ENCODE measurements at regions not wholly inside any gene's neighbourhood (a gene's known extent, or its start where the extent isn't known, plus 50 kb on each side); places are given as distances from the start of the nearest gene placed in this dataset.

DNA sequence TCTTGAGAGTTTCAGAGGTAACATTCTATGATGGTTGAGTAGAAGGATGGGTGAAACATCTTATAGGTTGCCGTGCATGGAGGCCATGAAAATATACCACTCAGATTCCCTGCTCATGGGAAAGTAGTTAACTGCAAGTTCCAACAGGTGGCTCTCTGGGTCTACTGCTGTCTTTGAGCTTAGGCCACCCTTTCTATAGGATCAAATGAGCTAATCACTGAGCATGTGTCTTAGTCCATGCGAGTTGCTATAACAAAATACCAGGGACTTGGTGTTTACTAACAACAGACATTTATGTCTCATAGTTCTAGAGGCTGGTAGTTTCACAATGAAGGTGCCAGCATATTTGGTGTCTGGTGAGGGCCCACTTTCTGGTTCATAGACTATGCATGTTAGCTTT is 144.8 kb upstream of the UNC5C start:
- Histone ChIP-seq H3K4me2 (no peak overlapping the region), H3K27ac (no peak overlapping the region), H3K4me3 (no peak overlapping the region), H3K4me1 (no peaks in the 10 kb centered on the region), H3K9me3 (no peaks in the 10 kb centered on the region)
- DNase-seq (ENCODE audit: low read depth in 1 of 2, low spot score in 1 of 2) (peak in 1 of 2 experiments; percentile 24), ATAC-seq (peak in 1 of 2 experiments; percentile 46; a peak in 2 of 6 replicates), FAIRE-seq (no peak)
- CTCF ChIA-PET: no interaction called here
- 14% methylated on average over 2 of the region's 2 CpGs for WGBS (ENCODE audit: missing lambda C conversion rate)
- no peak for TF ChIP-seq FOXS1 (CRISPR knock-in tag; IDR thresholded peaks at IDR 0.05)
- peak in 1 of 2 experiments; percentile 44; a peak in 2 of 5 replicates for TF ChIP-seq RAD21 (conservative IDR thresholded peaks at IDR 0.05 in 1 of 2, IDR thresholded peaks at IDR 0.05 in 1 of 2)
- POLR2A ChIA-PET: no interaction called here

GRCh38 chr4:95676190-95676589 is 127.4 kb upstream of the UNC5C start:
- 0% methylated on average over 1 of the region's 1 CpG for WGBS (ENCODE audit: missing lambda C conversion rate)
- no peak overlapping the region for H3K4me2 ChIP-seq
- no peak for FAIRE-seq

DNA sequence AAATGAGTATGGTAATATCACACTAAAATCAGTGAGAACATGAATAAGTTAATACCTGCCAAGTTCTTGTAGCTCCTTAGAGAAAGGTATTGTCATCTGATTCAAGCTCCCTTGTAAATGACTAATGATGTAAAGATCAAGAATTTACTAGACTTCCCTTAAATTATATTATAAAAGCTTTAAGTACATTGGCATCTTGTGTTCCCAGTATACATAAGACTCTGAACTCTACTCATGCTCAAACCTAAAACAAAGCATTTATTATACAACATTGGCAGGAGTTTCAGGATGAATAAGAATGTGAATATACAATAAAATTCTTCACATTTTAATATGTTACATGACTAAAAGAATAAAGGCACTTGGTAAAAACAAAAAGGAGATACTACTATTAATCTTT is 126.8 kb upstream of the UNC5C start:
- TF ChIP-seq RARB (CRISPR knock-in tag; IDR thresholded peaks at IDR 0.05) (no peak), ESRRA (IDR thresholded peaks at IDR 0.05; ENCODE audit: borderline replicate concordance, low read length) (no peak), MYC (IDR thresholded peaks at IDR 0.05; ENCODE audit: borderline replicate concordance, low read length) (no peak), GATA3 (IDR thresholded peaks at IDR 0.05; ENCODE audit: borderline replicate concordance) (no peak)
- TF ChIP-seq, protein P1, sequence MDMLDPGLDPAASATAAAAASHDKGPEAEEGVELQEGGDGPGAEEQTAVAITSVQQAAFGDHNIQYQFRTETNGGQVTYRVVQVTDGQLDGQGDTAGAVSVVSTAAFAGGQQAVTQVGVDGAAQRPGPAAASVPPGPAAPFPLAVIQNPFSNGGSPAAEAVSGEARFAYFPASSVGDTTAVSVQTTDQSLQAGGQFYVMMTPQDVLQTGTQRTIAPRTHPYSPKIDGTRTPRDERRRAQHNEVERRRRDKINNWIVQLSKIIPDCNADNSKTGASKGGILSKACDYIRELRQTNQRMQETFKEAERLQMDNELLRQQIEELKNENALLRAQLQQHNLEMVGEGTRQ (IDR thresholded peaks at IDR 0.05): no peak
- TF ChIP-seq, protein P2, sequence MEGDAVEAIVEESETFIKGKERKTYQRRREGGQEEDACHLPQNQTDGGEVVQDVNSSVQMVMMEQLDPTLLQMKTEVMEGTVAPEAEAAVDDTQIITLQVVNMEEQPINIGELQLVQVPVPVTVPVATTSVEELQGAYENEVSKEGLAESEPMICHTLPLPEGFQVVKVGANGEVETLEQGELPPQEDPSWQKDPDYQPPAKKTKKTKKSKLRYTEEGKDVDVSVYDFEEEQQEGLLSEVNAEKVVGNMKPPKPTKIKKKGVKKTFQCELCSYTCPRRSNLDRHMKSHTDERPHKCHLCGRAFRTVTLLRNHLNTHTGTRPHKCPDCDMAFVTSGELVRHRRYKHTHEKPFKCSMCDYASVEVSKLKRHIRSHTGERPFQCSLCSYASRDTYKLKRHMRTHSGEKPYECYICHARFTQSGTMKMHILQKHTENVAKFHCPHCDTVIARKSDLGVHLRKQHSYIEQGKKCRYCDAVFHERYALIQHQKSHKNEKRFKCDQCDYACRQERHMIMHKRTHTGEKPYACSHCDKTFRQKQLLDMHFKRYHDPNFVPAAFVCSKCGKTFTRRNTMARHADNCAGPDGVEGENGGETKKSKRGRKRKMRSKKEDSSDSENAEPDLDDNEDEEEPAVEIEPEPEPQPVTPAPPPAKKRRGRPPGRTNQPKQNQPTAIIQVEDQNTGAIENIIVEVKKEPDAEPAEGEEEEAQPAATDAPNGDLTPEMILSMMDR (IDR thresholded peaks at IDR 0.05): no peak
- ChIA-PET POLR2A (no interaction called here), CTCF (interaction anchor here (0.6 kb wide), 1 partner anchor 29 kb away, joined by 4 read pairs; no protein-coding TSS in a partner anchor)
- Histone ChIP-seq H3K4me2 (no peak overlapping the region), H3K27ac (no peak overlapping the region), H3K4me1 (no peaks in the 10 kb centered on the region), H3K4me3 (no peak overlapping the region), H3K9me3 (no peaks in the 10 kb centered on the region)
- ATAC-seq: no peak
- no peak for FAIRE-seq
- no peak for DNase-seq (ENCODE audit: low read depth in 1 of 2, low spot score in 1 of 2)

More at GRCh38 chr4:95676190-95676589, 127.4 kb upstream of the UNC5C start:
- no peak overlapping the region for H3K4me3 ChIP-seq
- TF ChIP-seq TP53 (CRISPR knock-in tag; IDR thresholded peaks at IDR 0.05) (no peak), HOXB5 (CRISPR knock-in tag; IDR thresholded peaks at IDR 0.05) (no peak), EHF (CRISPR knock-in tag; IDR thresholded peaks at IDR 0.05) (no peak), RCOR1 (IDR thresholded peaks at IDR 0.05; ENCODE audit: low read depth, low read length) (no peak), SMC3 (IDR thresholded peaks at IDR 0.05) (no peak), NR3C1 (IDR thresholded peaks at IDR 0.05) (no peak), HOXA7 (CRISPR knock-in tag; IDR thresholded peaks at IDR 0.05) (no peak), PHF8 (IDR thresholded peaks at IDR 0.05; ENCODE audit: borderline replicate concordance, low read depth) (no peak), BHLHE40 (IDR thresholded peaks at IDR 0.05; ENCODE audit: low read depth, low read length) (no peak), FOSB (CRISPR knock-in tag; IDR thresholded peaks at IDR 0.05) (no peak), TFCP2L1 (CRISPR knock-in tag; IDR thresholded peaks at IDR 0.05) (no peak), CHD4 (IDR thresholded peaks at IDR 0.05; ENCODE audit: borderline replicate concordance) (no peak), MAX (IDR thresholded peaks at IDR 0.05) (no peak), HEYL (CRISPR knock-in tag; IDR thresholded peaks at IDR 0.05) (no peak)
- TF ChIP-seq, protein P3, sequence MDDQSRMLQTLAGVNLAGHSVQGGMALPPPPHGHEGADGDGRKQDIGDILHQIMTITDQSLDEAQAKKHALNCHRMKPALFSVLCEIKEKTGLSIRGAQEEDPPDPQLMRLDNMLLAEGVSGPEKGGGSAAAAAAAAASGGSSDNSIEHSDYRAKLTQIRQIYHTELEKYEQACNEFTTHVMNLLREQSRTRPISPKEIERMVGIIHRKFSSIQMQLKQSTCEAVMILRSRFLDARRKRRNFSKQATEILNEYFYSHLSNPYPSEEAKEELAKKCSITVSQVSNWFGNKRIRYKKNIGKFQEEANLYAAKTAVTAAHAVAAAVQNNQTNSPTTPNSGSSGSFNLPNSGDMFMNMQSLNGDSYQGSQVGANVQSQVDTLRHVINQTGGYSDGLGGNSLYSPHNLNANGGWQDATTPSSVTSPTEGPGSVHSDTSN (IDR thresholded peaks at IDR 0.05): no peak
- TF ChIP-seq, protein P4, sequence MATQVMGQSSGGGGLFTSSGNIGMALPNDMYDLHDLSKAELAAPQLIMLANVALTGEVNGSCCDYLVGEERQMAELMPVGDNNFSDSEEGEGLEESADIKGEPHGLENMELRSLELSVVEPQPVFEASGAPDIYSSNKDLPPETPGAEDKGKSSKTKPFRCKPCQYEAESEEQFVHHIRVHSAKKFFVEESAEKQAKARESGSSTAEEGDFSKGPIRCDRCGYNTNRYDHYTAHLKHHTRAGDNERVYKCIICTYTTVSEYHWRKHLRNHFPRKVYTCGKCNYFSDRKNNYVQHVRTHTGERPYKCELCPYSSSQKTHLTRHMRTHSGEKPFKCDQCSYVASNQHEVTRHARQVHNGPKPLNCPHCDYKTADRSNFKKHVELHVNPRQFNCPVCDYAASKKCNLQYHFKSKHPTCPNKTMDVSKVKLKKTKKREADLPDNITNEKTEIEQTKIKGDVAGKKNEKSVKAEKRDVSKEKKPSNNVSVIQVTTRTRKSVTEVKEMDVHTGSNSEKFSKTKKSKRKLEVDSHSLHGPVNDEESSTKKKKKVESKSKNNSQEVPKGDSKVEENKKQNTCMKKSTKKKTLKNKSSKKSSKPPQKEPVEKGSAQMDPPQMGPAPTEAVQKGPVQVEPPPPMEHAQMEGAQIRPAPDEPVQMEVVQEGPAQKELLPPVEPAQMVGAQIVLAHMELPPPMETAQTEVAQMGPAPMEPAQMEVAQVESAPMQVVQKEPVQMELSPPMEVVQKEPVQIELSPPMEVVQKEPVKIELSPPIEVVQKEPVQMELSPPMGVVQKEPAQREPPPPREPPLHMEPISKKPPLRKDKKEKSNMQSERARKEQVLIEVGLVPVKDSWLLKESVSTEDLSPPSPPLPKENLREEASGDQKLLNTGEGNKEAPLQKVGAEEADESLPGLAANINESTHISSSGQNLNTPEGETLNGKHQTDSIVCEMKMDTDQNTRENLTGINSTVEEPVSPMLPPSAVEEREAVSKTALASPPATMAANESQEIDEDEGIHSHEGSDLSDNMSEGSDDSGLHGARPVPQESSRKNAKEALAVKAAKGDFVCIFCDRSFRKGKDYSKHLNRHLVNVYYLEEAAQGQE (IDR thresholded peaks at IDR 0.05): no peak
- no peaks in the 10 kb centered on the region for H3K4me1 ChIP-seq
- POLR2A ChIA-PET: no interaction called here
- no peak for ATAC-seq
- H3K27ac ChIP-seq: no peak overlapping the region
- H3K9me3 ChIP-seq: no peaks in the 10 kb centered on the region
- CTCF ChIA-PET: no interaction called here
- DNase-seq (ENCODE audit: low read depth in 1 of 2, low spot score in 1 of 2): no peak
